ENCODE measurements at regions not wholly inside any gene's neighbourhood (a gene's known extent, or its start where the extent isn't known, plus 50 kb on each side); places are given as distances from the start of the nearest gene placed in this dataset.

GRCh38 chr12:127857661-127858060 lies 409.3 kb upstream of the TMEM132C start:
- DNase-seq (ENCODE audit: insufficient read length, low spot score) (no peak), FAIRE-seq (no peak)
- no peak for TF ChIP-seq CTCF (IDR thresholded peaks at IDR 0.05; ENCODE audit: insufficient read depth, missing control alignments)

- no peak for TF ChIP-seq CTCF (IDR thresholded peaks at IDR 0.05; ENCODE audit: insufficient read depth, missing control alignments)
- DNase-seq (ENCODE audit: insufficient read length, low spot score) = no peak
- no peak for FAIRE-seq
Observed at GRCh38 chr12:127860536-127860935, 406.4 kb upstream of the TMEM132C start.

GRCh38 chr12:127861406-127861805 lies 405.6 kb upstream of the TMEM132C start:
- no peak for FAIRE-seq
- no peak for TF ChIP-seq CTCF (IDR thresholded peaks at IDR 0.05; ENCODE audit: insufficient read depth, missing control alignments)
- no peak for DNase-seq (ENCODE audit: insufficient read length, low spot score)

- FAIRE-seq = no peak
- DNase-seq (ENCODE audit: insufficient read length, low spot score) = no peak
- no peak for TF ChIP-seq CTCF (IDR thresholded peaks at IDR 0.05; ENCODE audit: insufficient read depth, missing control alignments)
Observed at GRCh38 chr12:127873306-127873705, 393.7 kb upstream of the TMEM132C start.

GRCh38 chr12:127881371-127882140 lies 385.4 kb upstream of the TMEM132C start:
- FAIRE-seq = no peak

GRCh38 chr12:127883013-127883412 lies 384.0 kb upstream of the TMEM132C start:
- DNase-seq (ENCODE audit: insufficient read length, low spot score) (no peak), FAIRE-seq (no peak)
- no peak for TF ChIP-seq CTCF (IDR thresholded peaks at IDR 0.05; ENCODE audit: insufficient read depth, missing control alignments)

More at GRCh38 chr12:127881371-127882140, 385.4 kb upstream of the TMEM132C start:
- no peak for TF ChIP-seq CTCF (IDR thresholded peaks at IDR 0.05; ENCODE audit: insufficient read depth, missing control alignments)
- DNase-seq (ENCODE audit: insufficient read length, low spot score) = no peak

GRCh38 chr12:127885954-127886750 lies 380.8 kb upstream of the TMEM132C start:
- no peak for FAIRE-seq
- no peak for DNase-seq (ENCODE audit: insufficient read length, low spot score)
- TF ChIP-seq CTCF (IDR thresholded peaks at IDR 0.05; ENCODE audit: insufficient read depth, missing control alignments) = no peak
